H1 (cell line): ENCODE measurements at regions not wholly inside any gene's neighbourhood (a gene's known extent, or its start where the extent isn't known, plus 50 kb on each side); places are given as distances from the start of the nearest gene placed in this dataset.

Experiments used
- CTCF ChIA-PET: fragments of 300-600 bp; sonication (Branson Sonifier 250); formaldehyde crosslinking; loops from one replicate; lab custom pipeline; 2021; ENCODE audit not compliant: partially characterized antibody; lab: Charles Lee
- POLR2A ChIA-PET: fragments of 300-600 bp; sonication (Branson Sonifier 250); formaldehyde crosslinking; loops from one replicate; lab custom pipeline; 2021; ENCODE audit warnings: inconsistent platforms; ENCODE audit not compliant: partially characterized antibody; lab: Charles Lee
- DNase-seq, 2 experiments: peaks; one replicate each; pipeline versions ENCODE4 v3.0.0 to v3.0.0-alpha.2; 2010 to 2022; ENCODE audit warnings: low spot score in 2 of 2, low read depth in 1 of 2, mixed read lengths in 1 of 2
- FAIRE-seq: peaks from 2 replicates; lab custom pipeline; 2011; peaks lifted over from hg19 to GRCh38; lab: Jason Lieb, UNC
- H2AFZ ChIP-seq: 2 replicates; pipeline ENCODE4 v1.8.1; 2012; ENCODE audit warnings: low read length, inconsistent platforms
- H2AK5ac ChIP-seq: 2 replicates; pipeline ENCODE4 v1.6.1; 2013; ENCODE audit warnings: low read depth, low read length
- H2BK120ac ChIP-seq: replicated peaks from 2 replicates; pipeline ENCODE3; 2013; ENCODE audit warnings: low read depth, low read length, inconsistent platforms
- H2BK12ac ChIP-seq: 2 replicates; pipeline ENCODE4 v1.6.1; 2013; ENCODE audit warnings: low read depth, low read length
- H2BK15ac ChIP-seq: 2 replicates; pipeline ENCODE4 v1.6.1; 2013; ENCODE audit warnings: low read length
- H2BK20ac ChIP-seq: 2 replicates; pipeline ENCODE4 v1.6.1; 2013; ENCODE audit warnings: low read length
- H2BK5ac ChIP-seq: 2 replicates; pipeline ENCODE4 v1.6.1; 2013; ENCODE audit warnings: low read depth, low read length
- H3K14ac ChIP-seq: 2 replicates; pipeline ENCODE4 v1.6.1; 2013; ENCODE audit warnings: inconsistent platforms; ENCODE audit not compliant: insufficient read length
- H3K18ac ChIP-seq: 2 replicates; pipeline ENCODE4 v1.6.1; 2013; ENCODE audit warnings: low read length; ENCODE audit errors: extremely low read depth
- H3K23ac ChIP-seq: 2 replicates; pipeline ENCODE4 v1.6.1; 2013; ENCODE audit warnings: inconsistent platforms; ENCODE audit not compliant: insufficient read length
- H3K23me2 ChIP-seq: 2 replicates; pipeline ENCODE4 v1.6.1; 2013; ENCODE audit warnings: low read depth, low read length
- H3K27ac ChIP-seq: 2 replicates; pipeline ENCODE4 v1.6.1; 2011; ENCODE audit warnings: low read depth, low read length, inconsistent platforms
- H3K27me3 ChIP-seq, 4 experiments: replicated peaks in 1 of 4; 1 replicate in 1 of 4; 2 replicates in 3 of 4; pipeline versions ENCODE4 v1.6.1 to v1.8.1; 2011 to 2013; ENCODE audit warnings: low read length in 3 of 4, mild to moderate bottlenecking in 3 of 4, inconsistent platforms in 2 of 4, mixed read lengths in 2 of 4, moderate library complexity in 1 of 4; ENCODE audit not compliant: control insufficient read depth in 3 of 4, insufficient read depth in 3 of 4; ENCODE audit errors: extremely low read depth in 1 of 4
- H3K36me3 ChIP-seq, 4 experiments: 2 replicates each; pipeline versions ENCODE4 v1.6.1 to v1.8.1; 2011 to 2013; ENCODE audit warnings: mild to moderate bottlenecking in 4 of 4, low read length in 3 of 4, moderate library complexity in 2 of 4, control low read depth in 1 of 4, inconsistent platforms in 1 of 4; ENCODE audit not compliant: insufficient read depth in 4 of 4, control insufficient read depth in 2 of 4
- H3K4ac ChIP-seq: replicated peaks from 2 replicates; pipeline ENCODE3; 2013; ENCODE audit warnings: low read length, low read depth, mixed read lengths, inconsistent platforms; ENCODE audit not compliant: insufficient read length
- H3K4me1 ChIP-seq, 4 experiments: replicated peaks in 1 of 4; 1 replicate in 1 of 4; 2 replicates in 3 of 4; pipeline versions ENCODE4 v1.6.1 to v1.8.1; 2011 to 2013; ENCODE audit warnings: low read length in 3 of 4, inconsistent platforms in 2 of 4, mixed read lengths in 1 of 4; ENCODE audit not compliant: insufficient read depth in 4 of 4, control insufficient read depth in 3 of 4
- H3K4me2 ChIP-seq, 2 experiments: 2 replicates each; pipeline versions ENCODE4 v1.6.1 to v1.8.1; 2011 to 2013; ENCODE audit warnings: low read depth in 2 of 2, low read length in 2 of 2, control low read depth in 1 of 2, inconsistent platforms in 1 of 2, mild to moderate bottlenecking in 1 of 2; ENCODE audit not compliant: insufficient read depth in 1 of 2
- H3K4me3 ChIP-seq, 4 experiments: fragments of 200-600, 300-600 bp in 1 of 4; sonication (generic), shearing (Covaris generic), sonication (Bioruptor Twin) in 1 of 4; 2 replicates each; pipeline versions ENCODE4 v1.5.1 to v1.8.1; 2011 to 2016; ENCODE audit warnings: low read length in 4 of 4, low read depth in 3 of 4, control low read depth in 2 of 4, inconsistent platforms in 2 of 4, mild to moderate bottlenecking in 2 of 4, mixed read lengths in 1 of 4, moderate library complexity in 1 of 4; ENCODE audit not compliant: insufficient read depth in 2 of 4; ENCODE audit errors: extremely low read depth in 1 of 4
- H3K56ac ChIP-seq: replicated peaks from 2 replicates; pipeline ENCODE3; 2013; ENCODE audit warnings: low read depth, mild to moderate bottlenecking, mixed read lengths, low read length, inconsistent platforms; ENCODE audit not compliant: insufficient read length
- H3K79me1 ChIP-seq: 2 replicates; pipeline ENCODE4 v1.6.1; 2013; ENCODE audit warnings: low read depth, low read length, control low read depth
- H3K79me2 ChIP-seq, 2 experiments: 2 replicates each; pipeline versions ENCODE4 v1.6.1 to v1.8.1; 2012 to 2013; ENCODE audit warnings: low read length in 2 of 2, mild to moderate bottlenecking in 2 of 2, inconsistent platforms in 1 of 2; ENCODE audit not compliant: insufficient read depth in 2 of 2, control insufficient read depth in 1 of 2
- H3K9ac ChIP-seq, 4 experiments: replicated peaks in 1 of 4; 1 replicate in 1 of 4; 2 replicates in 3 of 4; pipeline versions ENCODE4 v1.6.1 to v1.8.1; 2011 to 2013; ENCODE audit warnings: low read depth in 3 of 4, low read length in 3 of 4, control low read depth in 2 of 4, mild to moderate bottlenecking in 2 of 4, moderate library complexity in 2 of 4, inconsistent platforms in 1 of 4; ENCODE audit errors: extremely low read depth in 1 of 4
- H3K9me3 ChIP-seq, 2 experiments: 2 replicates each; pipeline versions ENCODE4 v1.6.1 to v1.8.1; 2012 to 2013; ENCODE audit warnings: mild to moderate bottlenecking in 2 of 2, moderate library complexity in 2 of 2, control low read depth in 1 of 2, inconsistent platforms in 1 of 2, low read depth in 1 of 2, low read length in 1 of 2, mixed read lengths in 1 of 2; ENCODE audit not compliant: insufficient read depth in 2 of 2
- H4K20me1 ChIP-seq, 2 experiments: replicated peaks in 1 of 2; 2 replicates each; pipeline versions ENCODE3 to v1.8.1; 2011 to 2013; ENCODE audit warnings: inconsistent platforms in 2 of 2, low read length in 2 of 2, mild to moderate bottlenecking in 1 of 2; ENCODE audit not compliant: insufficient read depth in 2 of 2, control insufficient read depth in 1 of 2
- H4K5ac ChIP-seq: 2 replicates; pipeline ENCODE4 v1.6.1; 2013; ENCODE audit warnings: low read length, low read depth, mixed read lengths, inconsistent platforms; ENCODE audit not compliant: insufficient read length
- H4K8ac ChIP-seq: 2 replicates; pipeline ENCODE4 v1.8.0; 2013; ENCODE audit warnings: mild to moderate bottlenecking, moderate library complexity, low read length, inconsistent platforms; ENCODE audit not compliant: insufficient read depth; ENCODE audit errors: extremely low read depth
- H4K91ac ChIP-seq: replicated peaks from 2 replicates; pipeline ENCODE3; 2013; ENCODE audit warnings: low read length, mixed read lengths, inconsistent platforms; ENCODE audit not compliant: insufficient read length
- ASH2L ChIP-seq: fragments of 200-600, 300-600 bp; sonication (generic); IDR thresholded peaks from one replicate; pipeline ENCODE4 v1.7.1; 2017; ENCODE audit warnings: low read length
- BACH1 ChIP-seq: IDR thresholded peaks from 2 replicates; pipeline ENCODE4 v1.6.1; 2012; ENCODE audit warnings: low read length, improper control_type of control experiment
- BCL11A ChIP-seq, 2 experiments: IDR thresholded peaks; one replicate each; pipeline ENCODE4 v1.6.1; 2011; ENCODE audit warnings: low read depth in 2 of 2, low read length in 2 of 2, mild to moderate bottlenecking in 2 of 2
- CBX5 ChIP-seq: fragments of 300-800, 300-1000 bp; sonication (generic); IDR thresholded peaks from 2 replicates; pipeline ENCODE4 v1.7.1; 2016; ENCODE audit warnings: antibody characterized with exemption, low read length, low read depth
- CREB1 ChIP-seq: IDR thresholded peaks from 2 replicates; pipeline ENCODE4 v1.6.1; 2012; ENCODE audit warnings: inconsistent platforms
- CTCF ChIP-seq, 3 experiments: IDR thresholded peaks; 1 replicate in 2 of 3; 2 replicates in 1 of 3; pipeline versions ENCODE4 v1.5.1 to v1.6.1; 2011; ENCODE audit warnings: low read length in 3 of 3, mild to moderate bottlenecking in 3 of 3, inconsistent platforms in 2 of 3, low read depth in 1 of 3, moderate library complexity in 1 of 3; ENCODE audit not compliant: insufficient read depth in 1 of 3; ENCODE audit errors: control extremely low read depth in 1 of 3
- EGR1 ChIP-seq: IDR thresholded peaks from 2 replicates; pipeline ENCODE4 v1.6.1; 2011; ENCODE audit warnings: low read depth, low read length, borderline replicate concordance
- GABPA ChIP-seq: IDR thresholded peaks from 2 replicates; pipeline ENCODE4 v1.6.1; 2011; ENCODE audit warnings: mild to moderate bottlenecking, low read length, moderate library complexity, borderline replicate concordance; ENCODE audit not compliant: insufficient read depth
- POU5F1 ChIP-seq: IDR thresholded peaks from 2 replicates; pipeline ENCODE4 v1.6.1; 2011; ENCODE audit warnings: low read depth, mild to moderate bottlenecking, low read length, moderate library complexity
- TAF7 ChIP-seq: optimal IDR thresholded peaks from 2 replicates; pipeline ENCODE3; 2011; ENCODE audit warnings: low read depth, mild to moderate bottlenecking, inconsistent platforms, low read length, moderate library complexity, borderline replicate concordance
- TBP ChIP-seq: IDR thresholded peaks from 2 replicates; pipeline ENCODE4 v1.6.1; 2011; ENCODE audit warnings: low read depth, low read length, improper control_type of control experiment
- YY1 ChIP-seq: IDR thresholded peaks from 2 replicates; pipeline ENCODE4 v1.6.1; 2011; ENCODE audit warnings: low read depth, mild to moderate bottlenecking, low read length
- WGBS, 2 experiments: shearing (Covaris generic) in 1 of 2; methylation state at CpG; one replicate each; pipeline versions ENCODE4 v1.1.6 to v1.1.7; 2013 to 2015; ENCODE audit warnings: low lambda C conversion rate in 2 of 2, mixed read lengths in 2 of 2, inconsistent platforms in 1 of 2, low coverage in 1 of 2, missing lambda C conversion rate in 1 of 2; ENCODE audit not compliant: insufficient replicate concordance in 2 of 2, insufficient coverage in 1 of 2, insufficient read length in 1 of 2; ENCODE audit errors: extremely low coverage in 1 of 2, missing lambda C conversion rate in 1 of 2; 5-methylcytosine and 5-hydroxymethylcytosine counted together

GRCh38 chr3:66140106-66140505 is 80.7 kb upstream of the SLC25A26 start:
- no peak overlapping the region for H2BK5ac ChIP-seq
- 65% methylated on average over 2 of the region's 2 CpGs; no CpG with 5 or more reads in 1 of the 2 experiments for WGBS, 2 experiments
- H2BK12ac ChIP-seq, result no peak overlapping the region
- no peaks in the 10 kb centered on the region for H3K79me2 ChIP-seq
- H3K27me3 ChIP-seq, result no peaks in the 10 kb centered on the region
- no peak for FAIRE-seq
- H2AFZ ChIP-seq, result no peak overlapping the region
- no peak overlapping the region for H3K14ac ChIP-seq
- no peak for TF ChIP-seq EGR1
- TF ChIP-seq GABPA, result no peak
- TF ChIP-seq CREB1, result no peak
- TF ChIP-seq YY1, result no peak
- TF ChIP-seq CTCF (IDR thresholded peaks at IDR 0.05; ENCODE audit: control extremely low read depth in 1 of 3, insufficient read depth in 1 of 3, low read depth in 1 of 3, low read length in 3 of 3), result no peak
- TF ChIP-seq ASH2L, result no peak
- no peak for TF ChIP-seq POU5F1
- no peak for TF ChIP-seq TBP
- TF ChIP-seq BACH1, result no peak
- no peak for TF ChIP-seq BCL11A (IDR thresholded peaks at IDR 0.05; ENCODE audit: low read depth in 2 of 2, low read length in 2 of 2)
- no peak for TF ChIP-seq CBX5
- TF ChIP-seq TAF7, result no peak
- ChIA-PET CTCF (interaction anchor here (1.1 to 1.4 kb wide), 2 partner anchors 58 to 306 kb away, joined by 3 read pairs; no protein-coding TSS in a partner anchor), POLR2A (no interaction called here)
- no peak overlapping the region for H3K23ac ChIP-seq
- no peak overlapping the region for H2AK5ac ChIP-seq
- H3K9me3 ChIP-seq, result no peaks in the 10 kb centered on the region; a peak in 1 of 4 replicates
- H3K27ac ChIP-seq, result no peak overlapping the region
- no peak for DNase-seq
- no peaks in the 10 kb centered on the region for H3K23me2 ChIP-seq
- H2BK20ac ChIP-seq, result no peak overlapping the region
- no peak overlapping the region for H3K56ac ChIP-seq
- no peak overlapping the region for H3K9ac ChIP-seq
- H3K4me3 ChIP-seq, result no peak overlapping the region
- no peak overlapping the region for H4K5ac ChIP-seq
- no peaks in the 10 kb centered on the region for H4K20me1 ChIP-seq
- H2BK120ac ChIP-seq, result no peak overlapping the region
- no peaks in the 10 kb centered on the region for H3K79me1 ChIP-seq
- H4K91ac ChIP-seq, result no peak overlapping the region
- no peaks in the 10 kb centered on the region for H3K36me3 ChIP-seq
- H3K4ac ChIP-seq, result no peak overlapping the region
- no peak overlapping the region for H3K18ac ChIP-seq
- no peak overlapping the region for H2BK15ac ChIP-seq
- H3K4me2 ChIP-seq, result no peak overlapping the region
- no peaks in the 10 kb centered on the region; a peak in 1 of 7 replicates for H3K4me1 ChIP-seq
- H4K8ac ChIP-seq, result no peak overlapping the region
